Activated naive CD4-positive, alpha-beta T cell (primary cell): ENCODE measurements at regions not wholly inside any gene's neighbourhood (a gene's known extent, or its start where the extent isn't known, plus 50 kb on each side); places are given as distances from the start of the nearest gene placed in this dataset.
"Not testable (repeated sequence)": the region's sequence is repeated elsewhere in the genome, so short reads cannot be mapped to it uniquely, and the experiment has no call there.

Experiments
- DNase-seq, 4 experiments: peaks; one replicate each; lab custom pipeline; 2025; lab: John Stamatoyannopoulos, UW

DNA sequence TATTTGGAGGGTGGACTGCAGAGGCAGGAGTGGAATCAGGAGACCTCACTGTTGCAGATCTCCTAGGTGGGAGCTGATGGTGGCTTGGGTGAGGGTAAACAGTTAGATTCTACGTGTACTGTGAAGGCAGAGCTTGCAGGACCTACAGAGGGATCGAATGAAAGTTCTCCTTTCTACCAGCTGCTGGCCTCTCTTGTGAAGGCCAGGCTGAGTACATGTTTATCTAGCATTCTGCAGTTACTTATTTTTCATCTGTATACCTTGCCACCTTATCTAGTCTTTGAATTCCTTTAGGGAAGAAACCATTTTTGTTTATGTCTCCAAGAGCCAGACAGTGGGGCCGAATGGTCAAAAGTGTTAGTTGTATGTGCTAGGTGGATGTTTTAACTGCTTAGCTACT is 57.6 kb downstream of the PTTG1 start:
- no peak for DNase-seq

DNA sequence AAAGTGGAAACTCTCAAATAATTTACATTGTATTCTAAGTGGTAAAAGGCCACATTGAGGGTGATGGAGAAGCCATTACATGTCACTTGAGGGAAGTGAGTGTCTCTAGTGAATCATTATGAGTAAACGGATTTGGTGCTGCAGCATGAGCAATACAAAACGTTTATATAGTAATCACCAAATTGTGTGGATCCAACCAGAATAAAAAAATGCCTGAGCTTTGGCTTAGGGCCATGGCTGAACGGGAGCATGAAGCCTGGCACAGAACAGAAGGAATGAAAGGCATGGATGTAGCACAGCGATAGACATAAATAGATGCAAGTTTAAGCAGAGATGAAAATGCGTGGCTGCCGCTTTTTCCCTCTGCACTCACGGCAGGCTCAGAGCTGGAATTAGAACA is 58.3 kb downstream of the PTTG1 start:
- no peak for DNase-seq

DNA sequence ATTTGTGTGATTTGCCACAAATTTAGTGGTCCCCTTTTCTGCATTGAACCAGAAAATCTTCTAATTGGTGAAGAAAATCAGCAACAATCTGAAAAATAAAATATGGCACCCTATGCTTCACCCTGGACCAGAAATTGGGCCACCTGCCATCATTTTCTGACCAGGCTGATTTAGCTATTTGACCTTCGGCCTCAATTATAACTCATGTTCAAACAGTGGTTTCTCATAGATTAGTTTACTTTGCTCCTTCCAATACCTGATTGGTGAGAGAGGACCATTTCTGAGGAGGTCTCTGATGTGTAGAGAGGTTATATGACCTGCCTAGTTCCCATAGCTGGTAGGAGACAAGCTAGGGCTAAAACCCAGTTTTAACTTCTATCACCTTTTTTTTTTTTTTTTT is 59.0 kb downstream of the PTTG1 start:
- DNase-seq = no peak

DNA sequence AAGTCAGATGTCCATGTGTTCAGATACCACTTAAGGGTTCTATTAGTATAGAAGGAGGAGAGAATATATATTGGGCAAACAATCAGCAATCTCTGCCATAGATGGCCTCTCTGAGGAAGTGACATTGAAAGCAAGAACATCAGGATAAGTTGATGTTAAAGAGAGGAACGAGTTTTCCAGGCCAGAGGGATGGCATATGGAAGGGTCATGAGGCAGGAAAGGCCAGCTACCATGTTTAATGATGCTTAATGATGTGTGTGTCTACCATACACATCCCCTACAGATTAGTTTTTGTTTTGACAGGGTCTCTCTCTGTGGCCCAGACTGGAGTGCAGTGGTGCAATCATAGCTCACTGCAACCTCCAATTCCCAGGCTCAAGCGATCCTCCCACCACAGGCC is 63.0 kb downstream of the PTTG1 start:
- no peak for DNase-seq

DNA sequence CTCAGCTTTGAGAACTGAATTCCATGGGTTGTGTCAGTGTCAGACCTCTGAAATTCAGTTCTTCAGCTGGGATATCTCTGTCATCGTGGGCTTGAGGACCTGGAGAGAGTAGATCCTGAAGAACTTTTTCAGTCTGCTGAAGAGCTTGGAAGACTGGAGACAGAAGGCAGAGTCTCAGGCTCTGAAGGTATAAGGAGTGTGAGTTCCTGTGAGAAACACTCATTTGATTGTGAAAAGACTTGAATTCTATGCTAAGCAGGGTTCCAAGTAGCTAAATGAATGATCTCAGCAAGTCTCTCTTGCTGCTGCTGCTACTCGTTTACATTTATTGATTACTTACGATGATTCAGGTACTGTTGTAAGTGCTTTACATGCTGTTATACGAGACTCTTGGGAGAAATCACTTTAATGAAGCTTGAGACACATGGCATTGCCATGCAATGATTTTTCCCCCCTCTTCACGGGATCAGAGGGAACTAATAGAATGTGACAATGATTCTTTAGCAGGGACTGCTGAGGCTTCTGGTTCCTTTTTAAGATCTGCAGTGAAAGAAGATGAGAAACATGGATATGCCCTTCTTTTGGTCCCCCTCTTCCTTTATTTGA is 63.8 kb downstream of the PTTG1 start:
- DNase-seq = no peak

DNA sequence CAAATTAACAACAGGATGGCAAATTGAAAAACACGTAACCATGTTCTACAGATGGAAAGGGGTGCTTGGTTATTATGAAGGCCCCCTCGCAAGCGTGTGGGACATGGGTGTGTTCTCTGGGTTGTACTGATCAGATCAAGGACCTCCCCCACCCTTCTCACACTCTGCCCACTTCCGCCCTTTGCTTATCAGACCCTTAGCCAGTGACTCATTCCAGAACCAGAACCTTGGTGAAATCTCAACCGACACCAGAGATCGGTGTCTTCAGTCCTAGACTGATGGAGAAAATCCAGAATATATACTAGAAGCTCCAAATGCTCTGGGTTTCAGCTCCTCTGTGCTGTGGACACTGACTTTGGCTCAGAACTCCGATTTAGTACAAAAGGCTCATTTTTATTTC is 64.9 kb downstream of the PTTG1 start:
- no peak for DNase-seq

DNA sequence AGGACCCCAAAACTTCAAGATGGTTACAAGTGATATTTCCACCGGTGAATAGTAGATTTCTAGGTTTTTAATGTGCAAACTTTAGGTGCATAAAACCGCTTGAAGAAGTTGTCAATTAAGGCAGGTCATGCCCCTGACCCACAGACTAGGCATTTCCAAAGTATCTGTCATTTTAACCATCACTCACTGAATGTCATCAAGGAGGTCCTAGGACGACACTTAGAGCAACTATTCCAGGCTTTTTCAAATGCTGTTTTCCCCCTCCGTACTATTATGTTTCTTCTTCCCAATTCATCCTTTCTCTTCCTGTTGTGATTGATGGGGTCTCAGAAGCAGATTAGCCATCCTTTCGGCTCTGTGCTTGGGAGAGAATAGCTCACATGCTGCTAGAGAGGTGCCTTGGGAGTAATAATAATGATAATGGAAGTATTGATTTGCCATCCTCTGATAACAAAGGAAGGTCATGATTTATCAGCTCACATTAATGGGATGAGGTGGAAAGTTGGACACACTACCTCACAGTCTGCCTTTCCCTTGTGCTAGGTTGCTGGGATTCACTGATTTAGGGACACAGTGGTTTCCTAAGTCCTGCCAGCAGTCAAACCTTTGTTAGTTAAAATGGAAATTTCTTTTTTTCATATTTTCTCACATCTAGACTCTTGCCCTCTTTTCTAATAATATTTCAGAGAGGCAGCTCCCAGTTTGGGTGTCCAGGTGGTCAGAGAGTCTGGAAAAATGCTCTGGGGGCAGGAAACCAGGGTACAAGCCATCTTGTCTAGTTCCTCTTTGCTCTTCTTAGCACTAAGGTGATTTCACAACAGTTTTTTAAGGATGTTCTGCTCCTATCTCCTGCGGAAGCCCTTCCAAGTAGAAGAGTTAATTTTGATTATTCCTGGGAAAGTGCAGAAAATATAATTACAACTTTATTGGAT is 67.0 kb downstream of the PTTG1 start:
- no peak for DNase-seq

DNA sequence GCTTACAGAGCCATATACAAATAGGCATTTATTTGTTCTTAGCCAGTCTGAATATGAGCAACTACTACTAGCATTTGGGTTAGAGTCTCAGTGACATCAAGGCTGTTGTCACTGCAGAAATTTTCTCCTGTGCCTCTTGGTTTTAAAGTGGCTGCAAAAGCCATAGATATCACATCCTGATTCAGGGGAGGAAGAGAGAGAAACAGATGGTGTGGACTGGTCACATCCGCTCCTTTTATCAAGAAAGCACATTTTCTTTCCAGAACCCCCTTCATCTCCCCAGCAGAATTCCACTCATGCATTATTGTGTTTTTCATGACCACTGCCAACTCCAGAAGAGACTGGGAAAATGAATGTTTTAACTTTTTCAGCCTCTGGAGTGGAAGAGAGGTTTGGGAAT is 69.8 kb downstream of the PTTG1 start:
- DNase-seq = no peak

DNA sequence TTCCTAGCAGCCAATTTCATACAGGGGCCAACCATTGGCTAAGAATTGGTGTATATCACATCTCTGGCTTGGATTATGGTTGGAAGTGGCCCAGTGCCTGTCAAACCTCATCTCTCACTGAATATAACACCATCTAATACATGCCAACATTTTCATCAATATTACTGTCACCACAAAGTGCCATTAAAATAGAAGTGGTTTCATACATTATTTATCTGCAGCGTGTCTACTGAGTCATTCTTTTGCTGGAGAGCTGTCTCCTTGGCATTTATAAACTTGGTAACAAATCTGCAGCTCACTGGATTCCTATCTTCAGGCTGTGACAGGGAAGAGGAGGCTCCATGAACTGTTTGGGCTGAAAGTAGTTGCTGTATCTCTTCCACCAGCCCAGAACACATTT is 70.9 kb downstream of the PTTG1 start:
- no peak for DNase-seq

DNA sequence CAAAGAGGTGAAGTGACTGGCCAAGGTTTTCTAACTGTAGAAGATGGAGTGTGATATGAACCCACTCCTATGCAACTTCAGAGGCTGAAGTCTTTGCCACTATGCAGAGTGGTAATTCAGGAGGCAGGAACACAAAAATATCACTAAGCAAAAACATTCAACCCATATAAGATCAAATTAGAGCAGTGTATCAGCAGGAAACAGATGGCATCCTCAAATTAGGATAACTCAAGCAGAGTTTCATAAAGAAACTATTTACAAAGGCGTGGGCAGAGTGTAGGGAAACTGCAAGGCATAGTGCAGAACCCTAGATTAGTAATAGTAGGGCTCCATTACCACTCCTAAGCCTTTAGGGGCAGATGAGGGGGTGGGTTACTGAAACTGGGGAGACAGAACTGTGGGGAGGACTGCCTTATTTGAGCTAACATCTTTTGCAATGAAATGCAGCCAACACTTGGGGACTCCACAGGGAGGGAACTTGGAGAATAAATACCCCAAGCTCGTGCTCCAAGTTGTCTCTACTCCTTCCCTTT is 72.2 kb downstream of the PTTG1 start:
- no peak for DNase-seq

DNA sequence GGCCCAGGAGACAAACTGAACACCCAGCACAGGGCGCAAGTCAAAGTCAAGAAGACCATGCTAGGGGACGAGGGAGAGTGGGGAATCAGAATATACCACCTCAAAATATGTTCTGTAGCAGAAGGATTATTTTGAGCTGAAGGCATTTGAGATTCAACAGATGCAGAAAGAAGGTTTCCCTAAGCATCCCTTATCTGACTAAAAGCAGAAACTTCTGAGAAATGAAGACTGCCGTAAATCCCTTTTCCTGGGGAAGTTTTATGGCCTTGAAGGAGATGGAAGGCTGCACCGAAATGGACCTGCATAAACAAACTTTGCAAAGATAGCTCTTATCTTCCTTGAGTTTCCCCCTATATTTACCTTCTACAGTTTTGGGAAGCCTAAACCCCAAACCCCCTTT is 72.8 kb downstream of the PTTG1 start:
- no peak for DNase-seq

DNA sequence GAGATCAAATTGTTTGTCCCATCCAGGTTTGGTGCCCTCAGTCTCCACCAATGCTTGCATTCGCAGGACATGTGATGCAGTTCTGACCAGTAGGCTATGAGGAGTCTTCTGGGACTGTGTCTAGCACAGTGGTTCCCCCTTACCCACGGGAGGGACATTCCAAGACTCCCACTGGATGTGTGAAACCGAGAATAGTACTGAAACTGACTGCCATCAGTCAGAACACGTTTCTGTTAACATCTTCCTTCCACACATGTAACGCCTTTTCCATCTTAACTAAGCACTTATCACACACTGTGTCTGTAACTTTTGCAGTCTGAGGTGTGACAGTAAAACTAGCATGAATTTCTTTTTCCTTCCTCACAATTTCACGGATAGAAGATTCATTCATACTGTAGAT is 74.7 kb downstream of the PTTG1 start:
- no peak for DNase-seq

DNA sequence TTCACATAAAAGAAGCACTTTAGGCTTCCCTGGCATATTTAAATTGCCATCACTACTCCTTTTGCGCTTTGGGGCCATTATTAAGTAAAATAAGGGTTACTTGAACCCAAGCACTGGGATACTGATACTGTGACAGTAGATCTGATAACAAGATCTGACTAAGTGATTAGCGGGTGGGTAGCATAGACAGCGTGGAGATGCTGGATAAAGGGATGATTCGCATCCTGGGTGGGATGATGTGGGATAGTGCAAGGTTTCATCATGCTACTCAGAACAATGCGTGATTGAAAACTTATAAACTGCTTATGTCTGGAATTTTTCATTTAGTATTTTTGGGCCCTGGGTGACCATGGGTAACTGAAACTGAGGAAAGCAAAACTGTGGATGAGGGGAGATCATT is 75.1 kb downstream of the PTTG1 start:
- DNase-seq = no peak

DNA sequence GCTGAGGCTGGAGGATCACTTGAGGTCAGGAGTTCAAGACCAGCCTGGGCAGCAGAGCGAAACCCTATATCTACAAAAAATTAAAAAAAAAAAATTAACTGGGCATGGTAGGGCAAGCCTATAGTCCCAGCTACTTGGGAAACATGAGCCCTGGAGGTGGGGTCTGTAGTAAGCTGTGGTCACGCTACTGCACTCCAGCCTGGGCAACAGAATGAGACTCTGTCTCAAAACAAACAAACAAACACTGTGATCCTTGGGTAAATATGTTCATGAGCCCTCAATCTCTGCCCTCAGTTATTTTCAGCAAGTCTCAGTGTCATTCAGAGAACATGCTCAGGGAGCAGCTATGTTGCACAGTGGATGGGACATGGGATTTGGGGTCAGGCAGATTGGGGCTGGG is 76.2 kb downstream of the PTTG1 start:
- no peak for DNase-seq

DNA sequence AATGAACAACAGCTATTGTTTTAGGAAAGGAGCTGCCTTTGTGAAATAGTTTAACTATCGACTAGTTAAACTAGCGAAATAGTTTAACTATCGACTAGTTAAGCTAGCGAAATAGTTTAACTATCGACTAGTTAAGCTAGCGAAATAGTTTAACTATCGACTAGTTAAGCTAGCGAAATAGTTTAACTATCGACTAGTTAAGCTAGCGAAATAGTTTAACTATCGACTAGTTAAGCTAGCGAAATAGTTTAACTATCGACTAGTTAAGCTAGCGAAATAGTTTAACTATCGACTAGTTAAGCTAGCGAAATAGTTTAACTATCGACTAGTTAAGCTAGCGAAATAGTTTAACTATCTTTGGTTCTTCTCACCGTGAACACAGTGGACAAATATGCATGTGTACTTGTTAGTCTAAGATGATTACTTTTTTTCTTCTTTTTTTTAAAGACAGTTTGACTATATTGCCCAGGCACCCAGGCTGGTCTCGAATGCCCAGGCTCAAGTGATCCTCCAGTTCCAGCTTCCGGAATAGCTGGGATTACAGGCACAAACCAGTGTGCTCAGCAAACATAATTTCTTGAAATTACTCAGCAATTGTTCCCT is 76.9 kb downstream of the PTTG1 start:
- DNase-seq = not testable (repeated sequence)

DNA sequence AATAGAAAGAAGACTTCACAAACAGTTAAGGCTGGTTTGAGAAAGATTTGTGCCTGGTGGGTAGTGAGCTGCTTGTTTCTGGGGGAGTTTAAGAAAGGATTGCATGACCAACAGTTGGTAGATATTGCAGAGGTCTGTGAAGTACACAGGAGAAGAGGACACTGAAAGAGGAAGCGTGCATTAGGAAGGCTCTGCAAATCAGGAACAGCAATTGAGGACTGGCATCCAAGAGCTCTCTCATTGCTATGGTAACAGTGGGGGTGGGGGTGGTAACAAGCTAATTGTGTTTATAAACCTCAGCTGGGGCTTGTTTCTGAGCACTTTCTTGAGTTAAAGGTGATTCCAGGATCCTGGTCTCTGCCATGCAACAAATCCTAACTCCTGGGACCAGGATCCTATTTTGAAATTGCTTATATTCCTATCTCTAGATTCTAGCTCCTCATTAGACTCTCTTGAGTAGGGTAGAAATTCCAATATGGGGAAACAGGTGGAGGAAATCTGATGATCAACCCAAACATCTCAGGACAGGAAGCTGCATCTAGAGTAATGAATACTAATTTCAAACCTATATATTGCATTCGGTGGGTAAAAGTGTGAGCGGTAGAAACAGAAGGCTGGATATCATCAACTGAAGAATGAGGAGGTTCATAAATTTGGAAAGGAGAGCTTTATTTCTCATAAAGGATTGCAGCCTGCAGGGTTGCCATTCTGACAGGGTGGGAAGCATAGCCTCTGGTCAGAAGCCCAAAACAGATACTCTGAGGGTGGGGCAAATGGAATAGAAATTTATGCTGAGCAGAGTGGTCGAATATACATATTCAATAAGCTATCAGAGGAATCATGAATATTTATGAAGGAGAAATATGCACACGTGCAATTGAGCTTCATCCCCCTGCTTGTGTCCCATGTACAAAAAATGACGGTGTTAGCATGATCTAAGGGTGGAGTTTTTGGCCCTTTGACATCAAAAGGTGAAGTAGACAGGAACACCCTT is 79.4 kb downstream of the PTTG1 start:
- no peak for DNase-seq

DNA sequence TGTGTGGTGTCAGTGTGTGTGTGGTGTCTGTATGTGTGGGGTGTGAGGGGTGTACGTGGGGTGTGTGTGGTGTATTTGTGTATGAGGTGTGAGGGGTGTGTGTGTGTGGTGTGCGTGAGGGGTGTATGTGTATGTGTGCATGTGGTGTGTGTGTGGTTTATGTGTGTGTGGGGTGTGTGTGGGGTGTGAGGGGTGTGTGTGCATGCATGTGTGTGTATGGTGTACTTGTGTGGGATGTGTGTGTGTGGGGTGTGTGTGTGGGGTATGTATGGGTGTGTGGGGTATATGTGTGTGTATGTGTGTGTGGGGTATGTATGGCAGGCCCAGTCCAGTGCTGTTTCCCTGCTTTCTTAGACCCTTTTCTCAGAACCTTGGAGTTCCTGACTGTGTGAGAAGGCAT is 83.3 kb downstream of the PTTG1 start:
- DNase-seq = no peak

DNA sequence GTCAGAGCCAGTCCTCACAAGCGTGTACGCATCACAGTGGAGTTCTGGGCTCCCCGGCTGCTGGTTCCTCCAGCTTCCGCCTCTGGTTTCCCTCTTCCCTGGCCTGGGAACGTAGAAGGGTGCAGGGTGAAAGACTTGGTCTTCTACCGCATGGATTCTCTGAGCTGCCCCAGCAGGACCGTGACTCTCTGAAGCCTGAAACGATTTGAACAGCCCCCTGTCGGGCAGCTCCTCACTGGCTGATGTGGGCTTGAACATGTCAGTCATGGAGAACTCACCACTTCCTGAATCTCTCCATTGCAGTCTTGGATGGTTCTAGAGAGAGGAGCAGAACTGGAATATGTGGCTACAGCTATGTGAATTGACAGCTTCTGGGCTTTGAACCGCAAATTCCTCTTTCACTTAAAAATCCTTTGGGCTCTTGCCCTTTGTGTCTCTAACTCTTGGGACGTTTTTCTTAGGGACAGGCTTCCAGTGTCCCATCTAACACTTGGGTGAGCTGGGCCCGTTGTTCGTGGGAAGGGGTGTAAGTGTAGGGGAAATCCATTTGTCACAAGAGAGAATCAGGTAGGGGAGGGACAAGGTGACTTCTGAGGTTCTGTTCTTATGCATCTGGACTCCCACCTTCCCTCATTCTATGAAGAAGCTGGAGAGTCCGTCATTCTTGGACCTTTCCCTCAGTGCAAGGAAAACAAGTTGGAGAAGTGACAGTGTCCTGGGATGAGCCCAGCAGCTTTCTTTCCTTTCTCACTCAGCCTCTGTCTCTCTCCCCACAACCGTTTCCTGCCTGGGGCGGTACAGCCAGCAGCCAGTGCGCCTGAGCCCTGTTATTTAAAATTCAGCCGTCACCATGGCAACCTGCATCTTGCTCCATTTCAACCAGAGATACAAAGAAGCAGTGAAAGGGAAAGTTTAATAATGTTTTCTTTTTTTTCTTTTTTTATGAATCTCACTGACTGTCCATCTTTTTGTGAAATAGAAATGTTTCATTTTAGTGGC is 84.7 kb downstream of the PTTG1 start:
- DNase-seq = peak in 3 of 4 experiments; percentile 6 to 52 (median 6)

DNA sequence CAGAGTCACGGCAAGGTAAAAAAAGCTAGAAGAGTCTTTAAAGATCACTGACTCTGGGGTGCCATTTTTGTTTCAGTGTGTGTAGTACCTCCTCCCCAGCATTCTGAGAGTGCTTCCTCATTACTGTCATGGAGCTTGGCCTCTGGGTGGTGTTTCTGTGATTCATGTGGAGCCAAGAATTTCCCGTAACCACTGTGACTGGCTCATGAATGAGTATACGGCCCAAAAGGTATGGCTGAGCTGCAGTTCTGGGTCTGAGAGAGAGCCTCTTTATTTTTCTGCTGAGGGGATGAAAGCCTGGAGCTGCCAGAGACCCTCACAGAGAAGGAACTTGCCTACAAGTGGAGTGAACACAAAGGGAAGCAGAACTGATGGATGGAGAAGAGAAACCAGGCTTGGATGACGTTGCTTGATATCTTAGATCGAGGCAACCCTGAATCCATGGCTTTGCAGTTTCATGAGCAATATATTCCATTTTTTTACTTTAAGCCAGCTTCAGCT is 85.6 kb downstream of the PTTG1 start:
- DNase-seq = no peak

DNA sequence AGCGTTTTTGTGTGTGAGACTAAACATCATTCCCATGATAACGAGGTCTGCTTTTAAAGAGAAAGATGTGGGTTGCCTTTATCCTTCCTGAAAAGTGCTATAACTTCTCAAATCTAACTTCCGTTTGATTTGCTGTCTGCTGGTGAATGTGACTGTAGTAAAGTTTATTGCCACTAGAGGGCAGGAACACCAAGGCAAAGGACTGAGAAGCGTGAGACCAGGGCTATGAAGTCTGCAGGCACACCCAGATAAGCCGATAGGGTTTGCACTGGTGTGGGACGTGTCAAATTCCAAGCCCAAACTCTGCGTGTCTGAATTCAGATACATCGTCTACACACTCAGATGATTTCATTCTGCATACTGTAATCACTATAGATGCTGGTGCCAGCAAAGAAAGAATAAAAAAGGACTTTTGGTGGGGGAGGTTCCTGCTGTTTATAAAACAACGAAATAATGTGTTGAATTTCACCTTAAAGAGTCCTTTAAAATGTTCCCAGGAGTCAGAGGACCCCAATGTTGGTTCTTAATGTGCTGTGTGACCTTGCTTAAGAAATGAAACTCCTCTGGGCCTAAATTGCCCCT is 87.2 kb downstream of the PTTG1 start:
- peak in 1 of 4 experiments; percentile 5 for DNase-seq
